B cell (primary cell): ENCODE measurements at regions not wholly inside any gene's neighbourhood (a gene's known extent, or its start where the extent isn't known, plus 50 kb on each side); places are given as distances from the start of the nearest gene placed in this dataset.

ENCODE experiments used
- ATAC-seq: fragments of 200-7000 bp; cut with Tn5 transposase; one replicate; pipeline ENCODE4 v1.10.0; 2021; ENCODE audit warnings: low read depth, mild to moderate bottlenecking, moderate number of reproducible peaks, moderate library complexity
- CTCF ChIA-PET: fragments of 350-600 bp; sonication (Branson Sonifier 250); formaldehyde crosslinking; loops from one replicate; lab custom pipeline; 2021; ENCODE audit warnings: antibody characterized with exemption, inconsistent platforms; lab: Charles Lee
- POLR2A ChIA-PET: fragments of 350-600 bp; sonication (Branson Sonifier 250); formaldehyde crosslinking; loops from one replicate; lab custom pipeline; 2021; ENCODE audit warnings: antibody characterized with exemption; lab: Charles Lee
- DNase-seq: peaks from one replicate; pipeline ENCODE4 v3.0.0; 2013
- H2AFZ ChIP-seq: 2 replicates; pipeline ENCODE4 v1.6.1; 2012; ENCODE audit warnings: mild to moderate bottlenecking, low read depth, low read length; ENCODE audit not compliant: insufficient read depth, poor library complexity, severe bottlenecking
- H3K27ac ChIP-seq, 2 donors: 1 replicate in 1 of 2; 2 replicates in 1 of 2; pipeline ENCODE4 v1.5.1; 2012 to 2013; ENCODE audit warnings: low read length in 2 of 2, mild to moderate bottlenecking in 2 of 2, moderate library complexity in 1 of 2
- H3K27me3 ChIP-seq, 4 experiments: fragments of 200-600 bp in 1 of 4; sonication (generic) in 1 of 4; replicated peaks in 1 of 4; 1 replicate in 2 of 4; 2 replicates in 2 of 4; pipeline versions ENCODE4 v1.6.1 to v1.7.0; 2013 to 2016; ENCODE audit warnings: low read length in 3 of 4, mild to moderate bottlenecking in 2 of 4, mixed read lengths in 1 of 4, moderate library complexity in 1 of 4; ENCODE audit not compliant: insufficient read depth in 4 of 4, control insufficient read depth in 3 of 4; ENCODE audit errors: control extremely low read depth in 1 of 4
- H3K36me3 ChIP-seq, 2 experiments: replicated peaks in 1 of 2; 1 replicate in 1 of 2; 2 replicates in 1 of 2; pipeline versions ENCODE4 v1.6.1 to v1.7.1; 2013; ENCODE audit warnings: low read length in 1 of 2; ENCODE audit not compliant: insufficient read depth in 2 of 2, control insufficient read depth in 1 of 2; ENCODE audit errors: control extremely low read depth in 1 of 2, extremely low read depth in 1 of 2
- H3K4me1 ChIP-seq, 2 donors: fragments of 200-600 bp in 1 of 2; sonication (generic) in 1 of 2; 1 replicate in 1 of 2; 2 replicates in 1 of 2; pipeline versions ENCODE4 v1.5.1 to v1.6.1; 2013 to 2017; ENCODE audit warnings: low read length in 2 of 2; ENCODE audit not compliant: control insufficient read depth in 2 of 2, insufficient read depth in 2 of 2
- H3K4me2 ChIP-seq: replicated peaks from 2 replicates; pipeline ENCODE3; 2012; ENCODE audit warnings: mild to moderate bottlenecking, low read depth, low read length; ENCODE audit not compliant: poor library complexity, severe bottlenecking
- H3K4me3 ChIP-seq, 5 experiments: fragments of 200-600 bp in 1 of 5; sonication (generic) in 1 of 5; 1 replicate in 3 of 5; 2 replicates in 2 of 5; pipeline versions ENCODE4 v1.5.1 to v1.7.0; 2011 to 2016; ENCODE audit warnings: low read length in 4 of 5, mild to moderate bottlenecking in 4 of 5, low read depth in 2 of 5, control low read depth in 1 of 5, moderate library complexity in 1 of 5; ENCODE audit not compliant: insufficient read depth in 1 of 5; ENCODE audit errors: control extremely low read depth in 1 of 5, extremely low read depth in 1 of 5
- H3K79me2 ChIP-seq: fragments of 200-600 bp; sonication (generic); one replicate; pipeline ENCODE4 v1.6.0; 2016; ENCODE audit warnings: low read length; ENCODE audit not compliant: control insufficient read depth, insufficient read depth
- H3K9ac ChIP-seq: fragments of 200-600 bp; sonication (generic); 2 replicates; pipeline ENCODE4 v1.6.1; 2017; ENCODE audit warnings: mild to moderate bottlenecking, low read length, moderate library complexity
- H3K9me3 ChIP-seq, 3 donors: one replicate each; pipeline versions ENCODE4 v1.6.1 to v1.7.1; 2013; ENCODE audit warnings: low read length in 2 of 3; ENCODE audit not compliant: control insufficient read depth in 2 of 3, insufficient read depth in 1 of 3; ENCODE audit errors: control extremely low read depth in 1 of 3
- H4K20me1 ChIP-seq: 2 replicates; pipeline ENCODE4 v1.6.0; 2012; ENCODE audit warnings: mild to moderate bottlenecking, low read length; ENCODE audit not compliant: insufficient read depth, control insufficient read depth, poor library complexity, severe bottlenecking
- H3K27ac Mint-ChIP-seq: one replicate; pipeline ENCODE4 v1.8.0; 2021; ENCODE audit warnings: mixed read lengths
- H3K27me3 Mint-ChIP-seq: one replicate; pipeline ENCODE4 v1.8.0; 2021; ENCODE audit warnings: mixed read lengths
- H3K4me1 Mint-ChIP-seq: one replicate; pipeline ENCODE4 v1.8.0; 2021; ENCODE audit warnings: mixed read lengths
- H3K4me3 Mint-ChIP-seq: one replicate; pipeline ENCODE4 v1.8.0; 2021; ENCODE audit warnings: mixed read lengths
- H3K9me3 Mint-ChIP-seq: one replicate; pipeline ENCODE4 v1.8.0; 2022; ENCODE audit warnings: mixed read lengths; ENCODE audit not compliant: insufficient read depth
- EZH2 ChIP-seq: IDR thresholded peaks from 2 replicates; pipeline ENCODE4 v1.6.1; 2012; ENCODE audit warnings: borderline replicate concordance, low read depth, mild to moderate bottlenecking, moderate library complexity, low read length; ENCODE audit not compliant: insufficient read depth, poor library complexity, severe bottlenecking
- WGBS: methylation state at CpG from one replicate; pipeline ENCODE4 v1.1.5; 2013; ENCODE audit warnings: missing lambda C conversion rate; ENCODE audit not compliant: insufficient coverage; 5-methylcytosine and 5-hydroxymethylcytosine counted together
- intact Hi-C: fragments of 100-400 bp; cut with micrococcal nuclease; formaldehyde crosslinking; loops from one replicate; pipeline ENCODE4 v1.10.0; 2022
- TF ChIP-seq, protein P1 (sequence below): fragments of 200-600 bp; IDR thresholded peaks from one replicate; pipeline ENCODE4 v1.8.0; 2022; ENCODE audit warnings: antibody characterized with exemption, mild to moderate bottlenecking

DNA sequence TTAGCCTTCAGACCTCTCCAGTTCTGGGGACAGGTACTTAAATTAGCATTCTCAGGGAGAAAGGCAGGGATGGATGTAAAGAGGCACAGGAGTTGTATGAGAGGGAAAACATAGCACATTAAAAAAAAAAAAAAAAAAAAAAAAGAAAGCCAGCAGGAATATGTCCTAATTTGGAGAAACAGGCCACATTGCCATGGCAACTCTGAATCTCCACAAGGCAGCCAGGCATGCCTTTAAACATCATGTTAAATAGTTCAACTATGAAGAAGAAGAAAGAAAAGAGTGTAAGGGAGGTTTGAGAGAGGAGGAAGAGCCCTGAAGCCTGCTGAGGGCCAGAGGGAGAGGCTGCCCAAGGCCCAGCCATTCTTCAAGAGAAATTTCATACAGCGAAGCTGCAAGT is 145.8 kb downstream of the GRIN2B start:
- Histone ChIP-seq H3K4me1 (no peaks in the 10 kb centered on the region), H2AFZ (no peak overlapping the region), H4K20me1 (no peaks in the 10 kb centered on the region), H3K79me2 (no peaks in the 10 kb centered on the region), H3K9ac (no peak overlapping the region), H3K27me3 (peaks cover 0 to 3% (median 0%) of the 10 kb centered on the region in 4 experiments), H3K27ac (no peak overlapping the region), H3K4me3 (no peak overlapping the region), H3K4me2 (no peak overlapping the region), H3K9me3 (no peaks in the 10 kb centered on the region), H3K36me3 (no peaks in the 10 kb centered on the region)
- CTCF ChIA-PET, result no interaction called here
- ATAC-seq, result no peak
- no peak overlapping the region for H3K27ac Mint-ChIP-seq
- no peak for TF ChIP-seq EZH2
- TF ChIP-seq, protein P1, sequence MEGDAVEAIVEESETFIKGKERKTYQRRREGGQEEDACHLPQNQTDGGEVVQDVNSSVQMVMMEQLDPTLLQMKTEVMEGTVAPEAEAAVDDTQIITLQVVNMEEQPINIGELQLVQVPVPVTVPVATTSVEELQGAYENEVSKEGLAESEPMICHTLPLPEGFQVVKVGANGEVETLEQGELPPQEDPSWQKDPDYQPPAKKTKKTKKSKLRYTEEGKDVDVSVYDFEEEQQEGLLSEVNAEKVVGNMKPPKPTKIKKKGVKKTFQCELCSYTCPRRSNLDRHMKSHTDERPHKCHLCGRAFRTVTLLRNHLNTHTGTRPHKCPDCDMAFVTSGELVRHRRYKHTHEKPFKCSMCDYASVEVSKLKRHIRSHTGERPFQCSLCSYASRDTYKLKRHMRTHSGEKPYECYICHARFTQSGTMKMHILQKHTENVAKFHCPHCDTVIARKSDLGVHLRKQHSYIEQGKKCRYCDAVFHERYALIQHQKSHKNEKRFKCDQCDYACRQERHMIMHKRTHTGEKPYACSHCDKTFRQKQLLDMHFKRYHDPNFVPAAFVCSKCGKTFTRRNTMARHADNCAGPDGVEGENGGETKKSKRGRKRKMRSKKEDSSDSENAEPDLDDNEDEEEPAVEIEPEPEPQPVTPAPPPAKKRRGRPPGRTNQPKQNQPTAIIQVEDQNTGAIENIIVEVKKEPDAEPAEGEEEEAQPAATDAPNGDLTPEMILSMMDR, result no peak
- H3K4me3 Mint-ChIP-seq, result no peak overlapping the region
- no peak for DNase-seq
- no CpG with 5 or more reads among the region's 1 CpG for WGBS
- H3K9me3 Mint-ChIP-seq, result no peaks in the 10 kb centered on the region
- intact Hi-C loops, result no loop called here
- peaks cover 9% of the 10 kb centered on the region for H3K27me3 Mint-ChIP-seq
- no peaks in the 10 kb centered on the region for H3K4me1 Mint-ChIP-seq
- POLR2A ChIA-PET, result no interaction called here

DNA sequence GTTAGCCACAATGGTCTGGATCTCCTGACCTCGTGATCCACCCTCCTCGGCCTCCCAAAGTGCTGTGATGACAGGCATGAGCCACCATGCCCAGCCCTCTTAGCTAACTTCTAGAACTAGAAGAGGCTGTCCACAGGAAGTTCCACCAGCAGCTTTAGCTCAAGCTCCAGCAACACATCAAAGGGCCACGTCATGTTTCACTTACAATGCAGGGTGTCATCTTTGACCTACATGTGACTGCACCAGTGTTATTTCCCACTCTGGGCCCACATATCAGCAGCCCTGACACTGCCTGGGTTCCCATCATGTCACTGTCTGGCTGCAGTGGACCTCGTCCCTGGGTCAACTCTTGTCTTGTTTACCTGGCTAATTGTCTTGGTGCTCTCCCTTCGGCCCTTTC is 147.2 kb downstream of the GRIN2B start:
- no peak overlapping the region for H3K4me3 ChIP-seq
- no peaks in the 10 kb centered on the region for H3K9me3 ChIP-seq
- no peaks in the 10 kb centered on the region for H3K36me3 ChIP-seq
- no peak overlapping the region for H3K27ac ChIP-seq
- ChIA-PET CTCF (interaction anchor here (0.7 kb wide), 1 partner anchor 13 kb away, joined by 3 read pairs; no protein-coding TSS in a partner anchor), POLR2A (no interaction called here)
- no peaks in the 10 kb centered on the region for H3K79me2 ChIP-seq
- Mint-ChIP-seq H3K4me1 (no peaks in the 10 kb centered on the region), H3K27me3 (peaks cover 9% of the 10 kb centered on the region), H3K9me3 (no peaks in the 10 kb centered on the region), H3K27ac (no peak overlapping the region), H3K4me3 (no peak overlapping the region)
- DNase-seq (no peak), ATAC-seq (no peak)
- 96% methylated on average over 3 of the region's 5 CpGs for WGBS
- peaks cover 0 to 3% (median 0%) of the 10 kb centered on the region in 4 experiments for H3K27me3 ChIP-seq
- no peaks in the 10 kb centered on the region for H3K4me1 ChIP-seq
- intact Hi-C loops, result no loop called here
- no peak overlapping the region for H2AFZ ChIP-seq
- TF ChIP-seq EZH2, result no peak
- TF ChIP-seq, protein P1, result no peak
- no peak overlapping the region for H3K4me2 ChIP-seq
- no peak overlapping the region for H3K9ac ChIP-seq
- no peaks in the 10 kb centered on the region for H4K20me1 ChIP-seq
